ENCODE measurements at regions not wholly inside any gene's neighbourhood (a gene's known extent, or its start where the extent isn't known, plus 50 kb on each side); places are given as distances from the start of the nearest gene placed in this dataset.

DNA sequence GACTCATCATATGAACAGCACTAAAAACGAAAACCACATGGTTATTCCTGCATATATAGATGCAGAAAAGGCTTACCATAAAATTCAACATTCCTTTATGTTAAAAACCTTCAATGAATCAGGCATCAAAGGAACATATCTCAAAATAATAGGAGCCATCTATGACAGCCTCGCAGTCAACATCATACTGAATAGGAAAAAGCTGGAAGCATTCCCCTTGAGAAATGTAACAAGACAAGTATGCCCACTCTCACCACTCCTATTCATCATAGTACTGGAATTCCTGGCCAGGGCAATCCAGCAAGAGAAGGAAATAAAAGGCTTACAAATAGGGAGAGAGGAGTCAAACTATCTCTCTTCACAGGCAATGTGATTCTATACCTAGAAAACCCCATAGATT is 179.6 kb upstream of the HTR2A start:
- POLR2A ChIA-PET = no interaction called here
- 0% methylated on average over 2 of the region's 2 CpGs for WGBS (ENCODE audit: low lambda C conversion rate)

GRCh38 chr13:47069133-47069532 is 172.3 kb upstream of the HTR2A start:
- Histone ChIP-seq H3K79me2 (ENCODE audit: insufficient read depth, low read length) (no peaks in the 10 kb centered on the region), H2AFZ (ENCODE audit: low read length) (no peak overlapping the region), H4K20me1 (ENCODE audit: insufficient read depth, low read length) (no peaks in the 10 kb centered on the region), H3K27me3 (ENCODE audit: control insufficient read depth in 1 of 2, insufficient read depth in 2 of 2, low read length in 2 of 2) (no peaks in the 10 kb centered on the region), H3K4me1 (ENCODE audit: insufficient read depth, low read length) (no peaks in the 10 kb centered on the region), H3K36me3 (replicated peaks in 1 of 2; ENCODE audit: control insufficient read depth in 1 of 2, insufficient read depth in 2 of 2, low read length in 2 of 2) (no peaks in the 10 kb centered on the region), H3K27ac (ENCODE audit: extremely low read length, insufficient read depth, low read length) (no peak overlapping the region), H3K4me2 (ENCODE audit: low read depth, low read length) (no peak overlapping the region), H3K9ac (ENCODE audit: insufficient read depth, low read depth, low read length) (no peak overlapping the region), H3K9me3 (ENCODE audit: low read length) (peaks cover 18% of the 10 kb centered on the region), H3K4me3 (replicated peaks in 1 of 3; ENCODE audit: insufficient read depth in 1 of 3, low read depth in 2 of 3, low read length in 3 of 3) (no peak overlapping the region)
- no TSS peak for BruUV-seq (replicated peaks)
- TF ChIP-seq NR3C1 (CRISPR knock-in tag; IDR thresholded peaks at IDR 0.05) (no peak), MAFK (conservative IDR thresholded peaks at IDR 0.05 in 1 of 2, IDR thresholded peaks at IDR 0.05 in 1 of 2; ENCODE audit: low read length in 2 of 2) (peak in 1 of 2 experiments; percentile 30; a peak in 1 of 4 replicates)
- POLR2A ChIA-PET = no interaction called here
- WGBS (ENCODE audit: low lambda C conversion rate) = 1% methylated on average over 3 of the region's 3 CpGs
- ATAC-seq (no peak), DNase-seq (ENCODE audit: low spot score) (no peak), FAIRE-seq (no peak)
- intact Hi-C loops (cut with micrococcal nuclease; ENCODE audit: unreplicated experiment) (no loop called here), in situ Hi-C loops (cut with HindIII; ENCODE audit: extremely low pct_ligation_motif_present, low pct_unique_long_range_greater_than_20kb) (no loop called here)
- CTCF ChIA-PET (ENCODE audit: low intra/inter-chr PET ratio, low total read pairs) = no interaction called here

More for the DNA sequence above, 179.6 kb upstream of the HTR2A start:
- in situ Hi-C loops (cut with HindIII; ENCODE audit: extremely low pct_ligation_motif_present, low pct_unique_long_range_greater_than_20kb) (no loop called here), intact Hi-C loops (cut with micrococcal nuclease; ENCODE audit: unreplicated experiment) (no loop called here)
- ATAC-seq (no peak), FAIRE-seq (no peak), DNase-seq (ENCODE audit: low spot score) (no peak)
- no peaks in the 10 kb centered on the region for H4K20me1 ChIP-seq (ENCODE audit: insufficient read depth, low read length)
- H3K36me3 ChIP-seq (replicated peaks in 1 of 2; ENCODE audit: control insufficient read depth in 1 of 2, insufficient read depth in 2 of 2, low read length in 2 of 2) = no peaks in the 10 kb centered on the region
- CTCF ChIA-PET (ENCODE audit: low intra/inter-chr PET ratio, low total read pairs) = no interaction called here
- no TSS peak for BruUV-seq (replicated peaks)
- no peaks in the 10 kb centered on the region for H3K4me1 ChIP-seq (ENCODE audit: insufficient read depth, low read length)
- H3K79me2 ChIP-seq (ENCODE audit: insufficient read depth, low read length) = no peaks in the 10 kb centered on the region
- H3K4me3 ChIP-seq (replicated peaks in 1 of 3; ENCODE audit: insufficient read depth in 1 of 3, low read depth in 2 of 3, low read length in 3 of 3) = no peak overlapping the region
- no peak overlapping the region for H3K27ac ChIP-seq (ENCODE audit: extremely low read length, insufficient read depth, low read length)
- no peak overlapping the region for H2AFZ ChIP-seq (ENCODE audit: low read length)
- H3K4me2 ChIP-seq (ENCODE audit: low read depth, low read length) = no peak overlapping the region
- no peak overlapping the region for H3K9ac ChIP-seq (ENCODE audit: insufficient read depth, low read depth, low read length)
- no peaks in the 10 kb centered on the region for H3K27me3 ChIP-seq (ENCODE audit: control insufficient read depth in 1 of 2, insufficient read depth in 2 of 2, low read length in 2 of 2)
- H3K9me3 ChIP-seq (ENCODE audit: low read length) = peaks cover 38% of the 10 kb centered on the region
- TF ChIP-seq SPEN (CRISPR knock-in tag; IDR thresholded peaks at IDR 0.05; ENCODE audit: low read depth) = no peak
- TF ChIP-seq SMAD1 (CRISPR knock-in tag; IDR thresholded peaks at IDR 0.05; ENCODE audit: borderline replicate concordance, low read depth) = no peak
- no peak for TF ChIP-seq ELK4 (CRISPR knock-in tag; IDR thresholded peaks at IDR 0.05; ENCODE audit: borderline replicate concordance)
- TF ChIP-seq, protein P1, sequence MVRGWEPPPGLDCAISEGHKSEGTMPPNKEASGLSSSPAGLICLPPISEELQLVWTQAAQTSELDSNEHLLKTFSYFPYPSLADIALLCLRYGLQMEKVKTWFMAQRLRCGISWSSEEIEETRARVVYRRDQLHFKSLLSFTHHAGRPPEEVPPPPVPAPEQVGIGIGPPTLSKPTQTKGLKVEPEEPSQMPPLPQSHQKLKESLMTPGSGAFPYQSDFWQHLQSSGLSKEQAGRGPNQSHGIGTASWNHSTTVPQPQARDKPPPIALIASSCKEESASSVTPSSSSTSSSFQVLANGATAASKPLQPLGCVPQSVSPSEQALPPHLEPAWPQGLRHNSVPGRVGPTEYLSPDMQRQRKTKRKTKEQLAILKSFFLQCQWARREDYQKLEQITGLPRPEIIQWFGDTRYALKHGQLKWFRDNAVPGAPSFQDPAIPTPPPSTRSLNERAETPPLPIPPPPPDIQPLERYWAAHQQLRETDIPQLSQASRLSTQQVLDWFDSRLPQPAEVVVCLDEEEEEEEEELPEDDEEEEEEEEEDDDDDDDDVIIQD (CRISPR knock-in tag; IDR thresholded peaks at IDR 0.05; ENCODE audit: low read depth) = no peak
- TF ChIP-seq ZFX (CRISPR knock-in tag; IDR thresholded peaks at IDR 0.05; ENCODE audit: low read depth) = no peak

All from HepG2 (cell line).